ENCODE measurements at regions not wholly inside any gene's neighbourhood (a gene's known extent, or its start where the extent isn't known, plus 50 kb on each side); places are given as distances from the start of the nearest gene placed in this dataset.

- Histone ChIP-seq H3K36me3 (no peaks in the 10 kb centered on the region), H3K27ac (no peak overlapping the region), H3K9me3 (peaks cover 0 to 4% (median 0%) of the 10 kb centered on the region in 8 donors), H3K4me3 (no peak overlapping the region), H3K4me1 (no peaks in the 10 kb centered on the region), H3K27me3 (replicated peaks in 1 of 7) (no peaks in the 10 kb centered on the region)
- no peak for DNase-seq
- WGBS, 5 donors: 69 to 75% (median 71%) methylated on average over 5 of the region's 5 CpGs
- TF ChIP-seq, protein P1, sequence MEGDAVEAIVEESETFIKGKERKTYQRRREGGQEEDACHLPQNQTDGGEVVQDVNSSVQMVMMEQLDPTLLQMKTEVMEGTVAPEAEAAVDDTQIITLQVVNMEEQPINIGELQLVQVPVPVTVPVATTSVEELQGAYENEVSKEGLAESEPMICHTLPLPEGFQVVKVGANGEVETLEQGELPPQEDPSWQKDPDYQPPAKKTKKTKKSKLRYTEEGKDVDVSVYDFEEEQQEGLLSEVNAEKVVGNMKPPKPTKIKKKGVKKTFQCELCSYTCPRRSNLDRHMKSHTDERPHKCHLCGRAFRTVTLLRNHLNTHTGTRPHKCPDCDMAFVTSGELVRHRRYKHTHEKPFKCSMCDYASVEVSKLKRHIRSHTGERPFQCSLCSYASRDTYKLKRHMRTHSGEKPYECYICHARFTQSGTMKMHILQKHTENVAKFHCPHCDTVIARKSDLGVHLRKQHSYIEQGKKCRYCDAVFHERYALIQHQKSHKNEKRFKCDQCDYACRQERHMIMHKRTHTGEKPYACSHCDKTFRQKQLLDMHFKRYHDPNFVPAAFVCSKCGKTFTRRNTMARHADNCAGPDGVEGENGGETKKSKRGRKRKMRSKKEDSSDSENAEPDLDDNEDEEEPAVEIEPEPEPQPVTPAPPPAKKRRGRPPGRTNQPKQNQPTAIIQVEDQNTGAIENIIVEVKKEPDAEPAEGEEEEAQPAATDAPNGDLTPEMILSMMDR (IDR thresholded peaks at IDR 0.05 in 8 of 11, conservative IDR thresholded peaks at IDR 0.05 in 3 of 11): no peak
- TF ChIP-seq POLR2AphosphoS5 (IDR thresholded peaks at IDR 0.05): no peak
- no peak for TF ChIP-seq POLR2A (IDR thresholded peaks at IDR 0.05)
- intact Hi-C loops (cut with DNase I; ENCODE audit: low total_unique reads): no loop called here
Measured at GRCh38 chrX:3191796-3192195, 150.5 kb downstream of the ARSF start.

- Histone ChIP-seq H3K27me3 (replicated peaks in 1 of 7) (no peaks in the 10 kb centered on the region), H3K9me3 (peaks cover 0 to 4% (median 0%) of the 10 kb centered on the region in 8 donors), H3K4me3 (no peak overlapping the region), H3K4me1 (no peaks in the 10 kb centered on the region), H3K27ac (no peak overlapping the region), H3K36me3 (no peaks in the 10 kb centered on the region)
- intact Hi-C loops (cut with DNase I; ENCODE audit: low total_unique reads): no loop called here
- 77 to 90% (median 82%) methylated on average over 3 of the region's 3 CpGs for WGBS, 5 donors
- TF ChIP-seq, protein P1 (IDR thresholded peaks at IDR 0.05 in 8 of 11, conservative IDR thresholded peaks at IDR 0.05 in 3 of 11): no peak
- TF ChIP-seq POLR2A (IDR thresholded peaks at IDR 0.05): no peak
- no peak for DNase-seq
Measured at GRCh38 chrX:3191201-3191600, 149.9 kb downstream of the ARSF start.

GRCh38 chrX:3184176-3184930 is 143.1 kb downstream of the ARSF start:
- TF ChIP-seq POLR2A (IDR thresholded peaks at IDR 0.05) (no peak), POLR2AphosphoS5 (IDR thresholded peaks at IDR 0.05) (no peak)
- TF ChIP-seq, protein P1 (IDR thresholded peaks at IDR 0.05 in 8 of 11, conservative IDR thresholded peaks at IDR 0.05 in 3 of 11): no peak
- Histone ChIP-seq H3K4me1 (no peaks in the 10 kb centered on the region), H3K27me3 (replicated peaks in 1 of 7) (no peaks in the 10 kb centered on the region), H3K4me3 (no peak overlapping the region), H3K36me3 (no peaks in the 10 kb centered on the region), H3K27ac (no peak overlapping the region), H3K9me3 (peaks cover 0 to 4% (median 0%) of the 10 kb centered on the region in 8 donors)
- DNase-seq: no peak
- 42 to 59% (median 52%) methylated on average over 5 of the region's 5 CpGs for WGBS, 5 donors
- intact Hi-C loops (cut with DNase I; ENCODE audit: low total_unique reads): no loop called here

DNA sequence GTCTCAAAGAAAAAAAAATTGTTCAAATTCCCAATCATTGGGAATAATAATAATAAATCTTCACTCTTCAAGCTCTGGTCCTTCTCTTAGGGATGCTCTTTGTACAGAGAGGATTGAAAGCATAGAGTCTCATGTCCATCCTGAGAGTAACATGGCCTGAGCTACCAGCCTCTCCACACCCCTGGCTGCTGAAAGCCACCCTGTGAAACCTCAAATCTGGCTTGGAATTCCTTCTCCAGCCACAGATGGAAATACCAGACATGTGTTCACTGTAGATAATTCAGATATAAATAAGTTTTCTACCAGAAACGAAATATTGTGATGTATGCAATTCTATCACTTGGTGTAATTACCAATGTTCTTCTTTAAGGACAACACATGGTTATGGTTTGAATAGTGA is 140.6 kb downstream of the ARSF start:
- WGBS, 5 donors: 47 to 64% (median 52%) methylated on average over 1 of the region's 1 CpG
- Histone ChIP-seq H3K36me3 (no peaks in the 10 kb centered on the region), H3K4me3 (no peak overlapping the region), H3K9me3 (peaks cover 0 to 4% (median 0%) of the 10 kb centered on the region in 8 donors), H3K27me3 (replicated peaks in 1 of 7) (no peaks in the 10 kb centered on the region), H3K4me1 (no peaks in the 10 kb centered on the region), H3K27ac (no peak overlapping the region)
- TF ChIP-seq, protein P1 (IDR thresholded peaks at IDR 0.05 in 8 of 11, conservative IDR thresholded peaks at IDR 0.05 in 3 of 11): no peak
- TF ChIP-seq POLR2A (IDR thresholded peaks at IDR 0.05) (no peak), POLR2AphosphoS5 (IDR thresholded peaks at IDR 0.05) (no peak)
- no peak for DNase-seq
- intact Hi-C loops (cut with DNase I; ENCODE audit: low total_unique reads): no loop called here

All from spleen (tissue), 11 donors.